Inferior parietal cortex (tissue), 1 donor: ENCODE measurements at regions not wholly inside any gene's neighbourhood (a gene's known extent, or its start where the extent isn't known, plus 50 kb on each side); places are given as distances from the start of the nearest gene placed in this dataset.

Experiments
- DNase-seq: peaks from one replicate; pipeline ENCODE4 v3.0.0-alpha.2; 2016; ENCODE audit errors: extremely low spot score

DNA sequence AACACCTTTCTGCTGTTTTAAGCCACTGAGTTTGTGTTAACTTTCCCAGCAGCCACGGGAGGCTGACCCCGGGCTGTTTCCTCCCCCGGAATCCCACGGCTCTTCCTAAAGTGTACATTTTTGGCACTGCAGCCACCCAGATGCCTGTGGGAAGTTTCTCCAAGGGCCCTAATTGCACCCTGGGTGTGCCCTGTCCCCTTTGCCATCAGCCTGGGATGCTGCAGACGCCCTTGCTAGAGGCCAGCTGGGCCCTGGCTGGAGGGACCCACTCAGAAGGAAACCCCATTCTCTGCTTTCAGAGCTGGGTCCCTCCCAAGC, 883.3 kb downstream of the BRD1 start:
- no peak for DNase-seq

DNA sequence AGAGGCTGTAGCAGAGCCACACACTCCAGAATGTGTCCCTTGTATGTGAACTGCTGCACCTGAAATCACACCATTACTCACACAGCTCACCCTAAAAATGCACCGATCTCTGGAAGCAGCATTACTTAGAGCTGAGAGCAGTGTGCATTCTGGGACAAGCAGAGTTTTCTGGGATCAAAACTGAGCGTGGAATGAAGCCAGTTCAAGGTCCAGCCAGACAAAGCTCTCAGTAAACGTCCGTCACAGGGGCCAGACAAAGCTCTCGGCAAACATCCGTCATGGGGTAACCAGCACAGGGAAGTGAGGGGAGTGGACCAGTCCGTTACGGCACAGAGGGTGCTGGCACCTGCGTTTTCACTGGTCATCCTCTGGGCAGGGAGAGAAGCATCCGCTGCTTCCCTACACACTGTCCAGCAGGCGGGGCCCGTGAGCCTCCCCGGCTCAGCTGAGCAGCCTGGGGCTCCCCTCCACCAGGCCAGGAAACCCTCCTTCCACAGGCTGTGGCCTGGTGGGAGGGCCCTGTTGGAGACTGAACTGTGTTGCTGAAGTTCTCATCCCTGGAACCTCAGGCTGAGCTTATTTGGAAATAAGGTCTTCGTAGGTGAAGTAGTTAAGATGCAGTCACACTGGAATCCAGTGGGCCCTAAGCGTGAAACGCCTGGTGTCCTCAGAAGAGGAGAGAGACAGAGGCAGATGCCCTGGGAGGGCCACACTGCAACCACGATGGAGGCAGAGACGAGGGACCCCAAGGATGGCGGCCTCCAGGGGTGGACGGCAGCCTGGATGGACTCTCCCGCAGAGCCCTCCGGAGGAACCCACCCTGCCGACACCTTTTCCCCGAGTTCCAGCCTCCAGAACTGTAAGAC, 883.9 kb downstream of the BRD1 start:
- no peak for DNase-seq

DNA sequence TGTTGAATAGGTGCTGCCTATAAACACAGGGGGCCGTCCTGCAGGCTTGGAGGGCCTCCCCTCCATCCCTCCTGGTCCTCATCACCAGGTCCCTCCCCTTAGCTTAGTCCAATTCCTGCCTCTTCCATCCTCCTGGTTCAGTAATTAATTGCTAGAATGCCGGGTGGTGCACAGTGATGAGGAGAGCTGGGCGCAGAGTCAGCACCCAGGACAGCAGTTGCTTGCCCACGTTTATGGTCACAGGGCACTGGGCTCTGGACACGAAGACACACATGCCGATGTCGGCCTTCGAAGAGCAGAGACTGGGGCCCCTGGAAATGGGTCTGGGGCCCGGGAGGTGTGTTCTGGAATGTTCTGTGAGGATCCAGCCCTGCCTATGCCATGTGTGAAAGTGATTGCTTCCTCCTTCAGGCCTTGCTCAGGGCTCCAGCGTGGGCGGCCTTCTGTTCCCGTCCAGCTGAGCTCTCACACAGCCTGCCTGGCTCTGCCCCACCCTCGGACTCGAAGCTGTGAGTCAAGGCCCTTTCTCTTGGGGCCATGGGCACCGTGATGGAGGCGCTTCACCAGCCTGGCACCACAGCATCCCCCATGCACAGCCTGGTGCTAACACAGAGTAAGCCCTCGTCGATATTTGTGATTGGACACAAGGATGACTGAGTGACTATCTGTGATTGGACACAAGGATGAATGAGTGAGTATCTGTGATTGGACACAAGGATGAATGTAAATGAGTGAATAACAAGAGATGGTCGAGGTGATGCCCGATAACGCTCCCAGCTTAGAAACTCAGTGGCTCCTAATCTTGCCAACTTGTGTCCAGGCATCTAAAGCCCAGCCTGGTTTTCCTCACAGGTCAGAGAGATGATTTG, 884.7 kb downstream of the BRD1 start:
- no peak for DNase-seq

DNA sequence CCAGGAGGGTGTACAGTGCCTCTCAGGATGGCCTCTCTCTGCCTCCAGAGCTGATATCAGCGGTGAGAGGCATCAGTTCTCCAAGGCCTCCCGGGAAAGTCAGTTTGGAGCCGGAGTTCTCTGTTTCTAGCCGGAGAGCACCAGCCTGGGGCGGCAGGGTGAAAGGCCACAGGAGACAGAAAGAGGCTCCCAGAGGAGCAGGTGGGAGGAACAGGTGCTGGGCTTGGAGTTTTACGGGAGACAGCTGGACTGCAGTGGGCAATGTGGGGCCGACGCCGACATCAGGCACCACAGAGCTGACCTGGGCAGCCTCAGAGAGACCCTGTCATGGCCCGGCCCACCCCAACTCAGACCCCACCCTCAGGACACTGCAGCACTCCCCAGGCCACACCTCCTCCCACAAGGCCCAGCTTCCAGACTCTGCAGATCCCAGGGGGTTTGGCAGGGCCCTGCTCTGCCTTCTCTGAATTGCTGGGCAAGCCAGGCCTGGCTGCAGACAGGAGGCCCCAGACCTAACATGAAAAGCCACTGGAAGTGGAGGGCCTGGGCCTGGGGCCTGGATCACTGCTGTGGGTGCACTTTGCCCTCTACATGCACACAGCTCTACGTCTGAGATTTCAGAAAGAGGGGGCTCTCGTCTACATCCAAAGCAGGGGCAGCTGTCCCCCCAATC, 885.6 kb downstream of the BRD1 start:
- no peak for DNase-seq

DNA sequence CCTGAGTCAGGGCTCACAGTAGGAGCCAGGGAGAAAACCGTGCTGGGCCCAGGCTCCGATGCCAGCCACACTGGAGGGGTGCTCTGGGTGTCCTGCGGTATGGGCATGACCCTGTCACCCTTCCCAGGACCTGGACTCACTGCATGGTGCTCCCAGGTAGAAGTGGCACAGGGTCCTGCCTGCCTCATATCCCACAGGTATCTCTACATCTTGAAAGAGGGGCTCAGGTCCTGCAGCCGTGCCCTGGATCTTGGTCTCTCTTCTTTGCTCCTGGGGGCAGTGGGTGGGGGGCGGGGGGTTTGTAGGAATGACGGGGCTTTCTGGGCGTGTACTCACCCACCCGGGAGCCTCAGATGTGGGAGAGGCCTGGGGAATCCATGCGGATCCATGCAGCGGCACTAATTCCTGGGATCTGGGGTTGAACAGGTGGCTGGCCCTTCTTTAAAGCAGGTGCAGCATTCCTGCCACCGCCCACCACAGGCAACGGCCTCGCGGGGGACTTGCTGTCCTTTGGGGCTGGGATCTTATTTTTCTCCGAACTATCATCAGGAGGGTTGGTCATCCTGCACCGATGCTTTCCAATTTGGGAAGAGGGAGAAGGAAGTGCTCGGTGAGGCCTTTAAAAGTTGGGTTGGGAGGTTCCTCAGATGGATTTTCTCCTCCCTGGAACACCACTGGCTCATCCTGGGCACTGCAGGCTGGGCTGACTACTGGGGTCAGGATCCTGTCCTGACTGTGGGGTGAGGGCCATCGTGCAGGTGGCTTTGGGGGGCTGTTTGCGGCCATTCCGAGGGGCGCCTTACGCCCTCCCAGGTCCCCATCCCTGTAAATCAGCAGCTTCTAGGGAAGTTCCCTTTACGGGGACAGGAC, 886.4 kb downstream of the BRD1 start:
- no peak for DNase-seq

DNA sequence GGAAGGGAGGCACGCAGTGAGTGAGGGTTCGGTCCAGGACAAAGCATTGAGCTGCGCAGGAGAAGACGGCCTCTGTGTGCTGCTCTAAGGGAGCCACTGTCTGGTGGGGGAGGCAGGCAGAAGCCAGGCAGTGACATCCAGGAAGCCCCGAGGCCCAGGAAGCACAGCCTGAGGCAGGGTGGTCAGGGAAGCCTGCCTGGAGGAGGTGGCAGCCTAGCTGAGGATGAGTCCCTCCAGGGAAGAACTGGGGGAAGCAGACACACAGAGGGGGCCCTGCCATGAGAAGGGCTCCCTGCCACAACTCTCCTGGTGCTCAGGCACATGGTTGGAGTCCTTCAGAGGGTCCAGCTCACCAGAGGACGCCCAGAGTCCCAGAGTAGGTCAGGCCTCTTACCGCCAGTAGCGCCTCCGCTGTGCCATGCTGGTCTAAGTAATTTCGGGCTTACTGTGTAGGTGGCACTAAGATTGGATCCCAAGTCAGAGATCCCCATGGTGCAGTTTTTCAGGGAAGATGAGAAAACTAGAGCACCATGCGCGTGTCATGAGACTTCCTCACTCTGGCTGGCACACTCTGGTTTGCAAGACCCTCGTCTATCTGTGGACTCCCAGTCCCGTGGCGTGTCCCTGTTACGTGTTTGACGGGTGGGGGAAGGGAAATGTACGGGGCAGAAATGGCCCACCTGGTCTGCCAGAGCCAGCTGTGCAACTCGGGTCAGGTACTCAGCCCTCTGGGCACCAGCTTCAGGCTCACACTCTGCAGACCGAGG, 887.2 kb downstream of the BRD1 start:
- no peak for DNase-seq

DNA sequence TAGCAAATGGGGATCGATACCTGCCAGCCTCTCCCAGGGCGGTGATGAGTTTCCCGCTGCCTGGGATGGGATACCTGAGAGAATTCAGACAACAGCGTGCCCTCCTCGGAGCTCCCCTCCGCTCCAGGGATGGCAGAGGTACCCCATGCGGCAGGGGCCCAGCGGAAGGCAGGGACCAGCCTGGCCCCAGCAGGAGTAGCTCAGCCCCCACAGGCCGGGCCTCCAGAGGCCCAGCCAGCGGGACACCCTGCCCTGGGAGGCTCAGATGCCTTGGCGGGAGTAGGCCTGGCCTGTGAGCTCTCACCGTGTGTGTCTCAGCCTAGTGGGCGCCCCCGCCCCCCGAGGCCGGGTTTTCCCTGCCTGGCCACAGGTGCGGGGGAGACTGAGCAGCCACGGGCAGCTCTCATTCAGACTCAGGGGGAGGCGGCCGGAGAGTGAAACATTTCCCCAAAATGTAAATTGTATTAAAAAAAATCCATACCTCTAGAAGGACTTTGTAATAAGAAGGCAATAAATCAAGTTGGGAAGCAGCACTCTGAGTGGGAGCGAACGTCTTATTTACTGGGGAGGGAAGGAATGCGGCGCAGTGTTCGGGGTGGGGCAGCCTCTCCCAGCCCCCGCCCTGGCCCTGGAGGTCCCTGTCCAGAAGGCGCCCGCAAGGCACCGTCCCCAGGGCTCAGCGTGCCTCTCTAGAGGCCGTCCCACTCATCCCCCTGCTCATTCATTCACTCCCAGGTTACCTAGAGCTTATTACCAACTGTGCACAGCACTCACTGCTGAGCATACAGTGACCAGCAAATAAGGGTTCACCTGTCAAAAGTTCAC, 888.0 kb downstream of the BRD1 start:
- no peak for DNase-seq

DNA sequence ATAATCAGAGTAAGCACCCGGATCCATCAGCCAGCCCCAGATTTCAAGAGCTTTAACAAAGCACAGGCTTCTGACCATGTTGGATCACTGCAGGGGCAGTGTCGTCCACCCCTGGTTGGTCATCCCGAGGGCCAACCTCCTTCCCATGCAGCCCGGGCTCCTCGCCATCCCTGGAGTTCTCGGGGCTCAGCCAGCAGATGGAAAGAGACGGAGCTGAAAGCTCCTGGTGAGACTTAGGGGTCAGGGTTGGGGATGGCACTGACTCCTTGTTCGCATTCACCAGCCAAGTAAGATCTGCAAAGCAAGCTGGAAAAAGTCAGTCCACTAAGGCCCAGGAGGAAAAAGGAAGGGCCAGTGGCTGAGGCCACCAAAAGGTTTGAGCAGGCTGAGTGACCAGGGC, 888.9 kb downstream of the BRD1 start:
- DNase-seq = no peak

DNA sequence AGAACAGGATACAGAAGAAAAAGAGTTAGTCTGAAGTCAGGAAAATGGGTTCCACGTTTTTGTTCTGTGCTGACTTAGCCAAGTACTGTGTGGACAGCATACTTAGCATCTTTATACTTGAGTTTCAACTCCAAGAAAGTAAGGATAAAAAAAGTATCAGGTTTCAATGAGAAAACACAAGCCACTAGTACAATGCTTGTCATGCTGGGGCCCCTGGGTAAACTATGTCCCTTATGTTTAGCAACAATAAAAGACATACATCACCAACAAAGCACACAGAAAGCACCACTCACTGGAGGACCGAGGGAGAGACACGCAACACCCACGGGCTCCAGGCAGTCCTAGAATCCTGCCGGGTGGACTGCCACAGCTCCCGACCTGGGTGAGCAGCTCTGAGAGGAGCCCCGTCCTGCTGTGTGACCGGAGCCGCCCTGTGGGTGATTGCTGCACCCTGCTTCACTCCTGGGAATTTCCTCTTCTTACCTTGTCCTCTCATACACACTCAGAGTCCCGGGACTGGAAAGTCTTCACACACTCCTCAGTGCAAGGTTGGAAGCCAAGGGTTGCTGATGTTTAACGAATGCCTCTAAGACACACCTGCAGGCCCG, 890.5 kb downstream of the BRD1 start:
- no peak for DNase-seq

DNA sequence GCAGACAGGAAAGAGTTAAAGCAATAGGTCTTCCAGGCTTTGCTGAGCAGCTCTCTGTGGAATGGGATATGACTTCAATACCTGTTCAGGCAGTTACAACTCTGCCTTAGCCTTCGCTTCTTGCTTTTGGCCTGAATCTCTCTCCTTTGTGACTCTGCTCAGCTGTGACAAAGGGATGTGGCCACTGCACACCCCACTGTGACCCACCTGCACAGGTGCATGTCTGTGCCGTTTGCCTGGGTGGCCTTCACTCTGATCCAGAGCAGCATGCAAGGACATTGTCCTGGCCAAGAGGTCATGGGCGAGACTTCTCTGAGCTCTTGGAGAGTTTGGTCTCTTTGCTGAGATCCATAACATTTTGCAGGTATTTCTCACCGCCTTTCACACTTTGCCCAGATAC, 891.3 kb downstream of the BRD1 start:
- no peak for DNase-seq

DNA sequence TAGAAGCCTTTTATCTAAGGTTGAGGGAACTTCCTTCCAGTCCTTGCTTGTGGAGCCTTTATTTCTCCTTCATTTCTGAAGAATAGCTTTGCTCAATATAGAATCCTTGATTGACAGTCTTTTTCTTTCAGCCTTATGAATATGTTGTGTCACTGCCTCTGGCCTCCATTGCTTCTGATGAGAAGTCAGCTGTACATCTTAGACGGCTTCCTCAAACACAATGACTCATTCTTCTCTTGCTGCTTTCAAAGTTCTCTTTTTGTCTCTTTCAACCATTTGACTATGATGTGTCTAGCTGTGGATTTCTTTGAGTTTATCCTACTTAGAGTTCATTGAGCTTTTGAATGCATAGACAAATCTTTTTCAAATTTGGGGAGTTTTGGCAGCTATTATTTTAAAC, 893.2 kb downstream of the BRD1 start:
- DNase-seq = no peak

DNA sequence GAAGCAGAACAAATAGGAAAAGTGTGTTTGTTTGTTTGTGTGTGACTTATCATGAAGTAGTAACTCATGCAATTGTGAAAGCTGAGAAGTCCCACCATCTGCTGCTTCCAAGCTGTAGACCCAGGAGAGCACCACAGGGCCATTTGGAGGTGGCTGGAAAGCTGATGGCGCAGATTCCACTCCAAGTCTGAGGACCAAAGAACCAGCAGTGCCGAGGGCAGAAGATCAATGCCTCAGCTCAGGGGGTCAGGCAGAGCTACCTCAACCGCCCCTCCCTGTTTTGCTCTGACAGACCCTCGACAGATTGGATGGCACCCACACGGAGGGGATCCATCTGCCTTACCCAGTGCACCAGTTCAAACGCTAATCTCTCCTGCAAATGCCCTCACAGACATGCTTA, 896.2 kb downstream of the BRD1 start:
- no peak for DNase-seq

DNA sequence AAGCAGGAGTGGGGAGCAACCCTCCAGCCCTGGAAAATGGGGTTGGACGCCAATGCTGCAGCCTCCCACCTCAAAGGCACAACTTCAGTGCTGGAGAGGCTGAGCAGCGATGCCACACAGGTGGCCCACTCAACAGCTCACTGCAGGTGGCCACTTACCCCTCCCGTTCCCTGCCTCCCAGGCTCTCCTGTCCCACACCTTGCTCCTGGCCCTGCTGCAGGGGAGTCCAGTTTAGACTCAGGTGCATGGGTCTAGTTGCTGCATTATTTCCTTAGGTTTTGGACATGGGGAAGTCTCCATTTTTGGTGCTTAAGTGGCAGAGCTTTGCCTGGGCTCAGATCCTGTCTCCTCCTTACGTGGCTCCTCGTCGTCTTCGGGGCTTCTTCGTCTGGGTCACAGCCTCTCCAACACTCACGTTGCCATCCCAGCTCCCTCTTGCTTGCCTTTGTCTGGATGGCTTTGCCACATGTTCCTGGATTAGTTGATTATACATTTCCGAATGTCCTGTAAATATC, 898.3 kb downstream of the BRD1 start:
- no peak for DNase-seq

DNA sequence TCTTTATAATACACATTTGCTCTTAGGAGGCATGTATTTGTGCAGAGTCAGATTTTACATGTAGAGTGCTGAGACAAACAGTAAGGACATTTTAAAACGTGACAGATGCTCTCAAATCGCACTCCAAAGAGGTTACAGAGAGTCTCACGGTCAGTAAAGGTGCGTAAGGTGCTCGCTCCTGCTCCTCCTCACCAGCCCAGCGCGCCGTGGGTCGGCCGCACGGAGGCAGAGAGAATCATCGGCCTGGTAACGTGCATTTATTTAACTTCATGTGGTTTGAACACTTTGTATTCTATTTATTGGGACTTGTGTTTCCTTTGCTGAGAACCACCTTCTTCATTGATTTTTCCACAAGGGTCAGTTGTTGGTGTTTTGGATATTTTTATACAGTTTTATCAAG, 900.1 kb downstream of the BRD1 start:
- no peak for DNase-seq

DNA sequence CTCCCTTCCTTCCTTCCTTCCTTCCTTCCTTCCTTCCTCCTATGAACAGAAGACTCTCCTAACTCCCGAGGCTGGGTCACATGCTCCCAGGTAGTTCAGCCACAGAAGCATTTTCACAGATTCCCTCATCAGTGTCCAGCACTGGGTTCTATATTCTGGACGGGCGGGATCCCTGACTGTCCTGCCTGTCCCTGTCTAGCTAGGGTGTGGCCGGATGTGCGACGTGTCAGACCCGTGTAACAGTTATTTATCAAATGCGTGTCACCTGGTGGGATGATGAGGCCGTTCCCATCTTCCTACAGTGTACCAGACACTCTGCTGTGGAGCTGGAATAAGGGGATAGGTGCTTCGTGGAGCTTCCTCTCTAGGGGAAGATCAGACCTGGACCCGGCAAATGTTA, 901.0 kb downstream of the BRD1 start:
- DNase-seq = no peak

DNA sequence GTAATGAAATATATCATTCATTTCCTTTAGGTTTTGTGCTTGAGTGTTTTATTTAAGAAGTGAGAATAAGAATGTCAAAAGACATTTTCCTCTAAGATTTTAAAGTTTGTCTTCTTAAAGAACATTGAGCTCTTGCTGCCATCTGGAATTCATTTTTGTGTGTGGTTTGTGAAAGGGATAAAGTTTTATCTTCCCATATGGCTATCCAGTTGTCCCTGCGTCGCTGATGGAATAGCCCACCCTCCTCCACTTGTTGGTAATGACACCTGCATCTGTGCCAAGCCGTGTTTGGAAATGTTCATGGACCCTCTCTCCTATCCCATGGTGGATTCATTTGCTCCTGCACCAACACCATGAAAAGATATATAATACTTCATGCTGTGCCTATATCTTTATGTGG, 901.5 kb downstream of the BRD1 start:
- DNase-seq = no peak

DNA sequence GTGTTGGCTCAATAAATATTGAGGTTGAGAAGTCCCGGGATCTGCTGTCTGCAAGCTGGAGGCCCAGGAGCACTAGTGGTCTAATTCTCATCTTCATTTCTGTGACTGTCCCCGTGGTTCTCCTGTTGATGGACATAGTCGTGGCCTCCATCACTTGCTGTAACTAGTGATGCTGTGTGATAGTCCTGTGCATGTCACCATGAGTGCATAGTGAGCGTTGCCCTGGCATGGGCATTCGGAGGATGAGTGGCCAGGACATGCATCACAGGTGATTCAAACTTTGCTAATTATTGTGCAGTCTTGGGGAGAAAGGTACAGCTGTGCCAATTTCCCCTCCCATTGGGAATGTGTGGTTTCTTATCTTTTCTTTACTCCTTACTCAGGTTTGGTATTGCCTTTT, 902.2 kb downstream of the BRD1 start:
- no peak for DNase-seq

DNA sequence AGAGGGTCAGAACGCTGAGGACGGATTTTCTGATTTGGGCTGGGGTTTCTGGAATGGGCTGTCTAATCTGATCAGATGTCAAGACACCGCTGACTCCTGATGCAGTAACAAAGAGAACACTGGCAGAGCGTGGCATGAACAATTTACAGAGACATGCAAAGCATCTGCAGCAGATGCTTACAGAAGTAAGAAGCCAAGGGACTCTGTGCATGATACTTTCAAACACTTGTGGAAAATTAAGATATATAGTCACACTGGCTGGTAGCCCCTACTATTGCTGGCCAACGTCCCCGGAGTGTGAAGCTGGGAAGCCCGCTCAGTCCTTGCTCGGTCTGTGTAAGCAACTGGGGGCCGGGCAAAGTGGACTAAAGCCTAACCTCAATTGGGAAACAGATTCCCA, 903.7 kb downstream of the BRD1 start:
- no peak for DNase-seq

DNA sequence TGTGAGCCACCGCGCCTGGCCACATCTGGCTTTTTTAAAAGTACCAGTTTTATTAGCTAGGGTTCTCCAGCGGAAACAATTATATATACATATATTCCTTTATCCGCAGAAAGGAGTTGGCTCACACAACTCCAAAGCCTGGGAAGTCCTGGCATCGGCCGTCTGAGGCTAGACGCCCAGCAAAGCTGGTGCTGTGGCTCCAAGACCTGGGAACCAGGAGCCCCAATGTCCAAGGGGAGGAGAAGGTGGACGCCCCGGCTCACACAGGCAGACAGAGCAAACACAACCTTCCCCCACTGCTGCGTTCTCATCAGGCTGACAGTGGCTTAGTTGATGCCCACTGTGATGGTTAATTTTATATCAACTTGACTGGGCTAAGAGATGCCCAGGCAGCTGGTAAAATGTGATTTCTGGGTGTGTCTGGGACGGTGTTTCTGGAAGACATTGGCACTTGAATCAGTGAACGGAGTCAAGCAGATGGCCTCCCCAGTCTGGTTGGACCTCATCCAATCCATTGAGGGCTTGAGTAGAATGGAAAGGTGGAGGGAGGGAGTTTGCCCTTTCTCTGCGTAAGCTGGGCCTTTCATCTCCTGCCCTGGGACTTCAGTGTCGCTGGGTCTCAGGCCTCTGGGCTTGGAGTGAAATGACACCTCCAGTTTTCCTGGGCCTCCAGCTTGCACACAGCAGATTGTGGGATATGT, 904.4 kb downstream of the BRD1 start:
- no peak for DNase-seq
